ENCODE measurements at regions not wholly inside any gene's neighbourhood (a gene's known extent, or its start where the extent isn't known, plus 50 kb on each side); places are given as distances from the start of the nearest gene placed in this dataset.
"Not testable (repeated sequence)": the region's sequence is repeated elsewhere in the genome, so short reads cannot be mapped to it uniquely, and the experiment has no call there.

- Histone ChIP-seq H3K36me3 (no peaks in the 10 kb centered on the region), H3K4me1 (no peaks in the 10 kb centered on the region), H3K27me3 (no peaks in the 10 kb centered on the region), H3K4me3 (no peak overlapping the region), H3K27ac (no peak overlapping the region), H3K9me3 (no peaks in the 10 kb centered on the region)
- DNase-seq, result no peak
- TF ChIP-seq CTCF (IDR thresholded peaks at IDR 0.05), result no peak
- intact Hi-C loops (cut with DNase I), result loop anchor here in 1 of 10 donors (10.0 kb wide), 1 partner anchor 60 kb away; no protein-coding TSS in a partner anchor
- no peak for ATAC-seq
- 64 to 80% methylated on average over 6 of the region's 6 CpGs for WGBS, 2 donors
Observed at GRCh38 chrY:16644270-16644800, 1235.7 kb downstream of the CDY2B start.

DNA sequence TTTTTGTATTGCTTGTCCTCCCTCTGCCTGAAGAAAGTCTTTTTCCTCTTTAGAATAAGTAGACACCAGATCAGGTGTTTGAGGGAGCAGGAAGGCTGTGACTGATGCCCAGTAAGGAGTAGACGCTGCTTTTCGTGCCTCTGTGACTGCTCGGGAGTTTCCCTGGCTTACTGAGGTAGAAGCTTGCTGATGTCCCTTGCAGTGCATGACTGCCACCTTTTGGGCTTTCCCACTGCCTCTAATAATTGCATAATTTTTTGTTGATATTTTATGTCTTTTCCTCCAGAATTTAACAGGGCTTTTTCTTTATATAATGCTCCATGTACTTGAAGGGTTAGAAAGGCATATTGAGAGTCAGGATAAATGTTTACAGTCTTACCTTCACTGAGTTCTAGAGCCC lies 1240.2 kb downstream of the CDY2B start:
- no peaks in the 10 kb centered on the region for H3K36me3 ChIP-seq
- no peak overlapping the region for H3K4me3 ChIP-seq
- no peak for ATAC-seq
- peak in 2 of 9 donors; percentile 14 to 18 for TF ChIP-seq CTCF (IDR thresholded peaks at IDR 0.05)
- H3K27me3 ChIP-seq, result no peaks in the 10 kb centered on the region
- DNase-seq, result peak in 1 of 2 donors; percentile 4
- intact Hi-C loops (cut with DNase I), result loop anchor here in 1 of 10 donors (10.0 kb wide), 1 partner anchor 55 kb away; no protein-coding TSS in a partner anchor
- no peaks in the 10 kb centered on the region for H3K9me3 ChIP-seq
- H3K4me1 ChIP-seq, result no peaks in the 10 kb centered on the region
- WGBS, 2 donors, result 37 to 73% methylated on average over 3 of the region's 3 CpGs
- H3K27ac ChIP-seq, result no peak overlapping the region

- H3K4me3 ChIP-seq; ATAC-seq; DNase-seq; H3K27ac ChIP-seq; H3K27me3 ChIP-seq; H3K36me3 ChIP-seq; H3K4me1 ChIP-seq; intact Hi-C loops (cut with DNase I); H3K9me3 ChIP-seq: not testable (repeated sequence)
Observed at GRCh38 chrY:16638743-16639142, 1241.3 kb downstream of the CDY2B start.

DNA sequence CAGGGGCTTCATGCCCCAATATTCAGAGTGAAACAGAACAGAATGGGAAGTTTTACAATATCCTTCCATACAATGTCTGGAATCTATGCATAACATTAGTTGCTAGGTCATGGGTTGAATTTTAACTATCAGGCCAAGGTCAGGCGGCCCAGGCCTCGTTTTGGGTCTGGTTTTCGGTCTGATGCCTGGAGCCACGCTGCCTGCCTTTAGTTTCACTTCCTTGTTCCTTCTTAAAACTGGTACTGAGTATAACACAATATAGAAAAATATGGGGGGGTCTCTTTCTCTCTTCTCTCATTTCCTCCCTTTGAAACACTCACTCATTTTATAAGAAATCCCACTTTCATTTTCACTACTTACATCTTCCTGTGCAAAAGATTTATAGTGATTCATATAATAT lies 1243.8 kb downstream of the CDY2B start:
- Histone ChIP-seq H3K9me3 (no peaks in the 10 kb centered on the region), H3K4me3 (no peak overlapping the region), H3K36me3 (no peaks in the 10 kb centered on the region), H3K27ac (no peak overlapping the region), H3K4me1 (no peaks in the 10 kb centered on the region), H3K27me3 (no peaks in the 10 kb centered on the region)
- no peak for TF ChIP-seq CTCF (IDR thresholded peaks at IDR 0.05)
- 48 to 68% methylated on average over 4 of the region's 4 CpGs for WGBS, 2 donors
- no peak for ATAC-seq
- no peak for DNase-seq
- intact Hi-C loops (cut with DNase I), result no loop called here

GRCh38 chrY:16629146-16629545 lies 1250.9 kb downstream of the CDY2B start:
- no peak for ATAC-seq

More at GRCh38 chrY:16629146-16629545, 1250.9 kb downstream of the CDY2B start:
- WGBS, 2 donors, result 50 to 56% methylated on average over 1 of the region's 1 CpG
- H3K27me3 ChIP-seq, result no peaks in the 10 kb centered on the region
- peak in 1 of 2 donors; percentile 4 for DNase-seq
- H3K9me3 ChIP-seq, result no peaks in the 10 kb centered on the region
- no peaks in the 10 kb centered on the region for H3K36me3 ChIP-seq
- no peak for TF ChIP-seq CTCF (IDR thresholded peaks at IDR 0.05)
- no peaks in the 10 kb centered on the region for H3K4me1 ChIP-seq
- intact Hi-C loops (cut with DNase I), result no loop called here
- H3K27ac ChIP-seq, result no peak overlapping the region
- H3K4me3 ChIP-seq, result no peak overlapping the region
